Tibial nerve (tissue), 4 donors: ENCODE measurements at regions not wholly inside any gene's neighbourhood (a gene's known extent, or its start where the extent isn't known, plus 50 kb on each side); places are given as distances from the start of the nearest gene placed in this dataset.

Source experiments
- DNase-seq, 2 donors: peaks; one replicate each; pipeline ENCODE4 v3.0.0-alpha.2; 2019; ENCODE audit warnings: low spot score in 2 of 2
- H3K27ac ChIP-seq, 4 donors: fragments of 200-600 bp; sonication (generic) in 3 of 4; one replicate each; pipeline ENCODE4 v1.5.1; 2017 to 2019; ENCODE audit warnings: mild to moderate bottlenecking in 1 of 4
- H3K27me3 ChIP-seq, 2 donors: fragments of 200-600 bp; sonication (generic) in 1 of 2; one replicate each; pipeline versions ENCODE4 v1.5.1 to v1.6.0; 2017 to 2019
- H3K36me3 ChIP-seq, 3 donors: fragments of 200-600 bp; sonication (generic); one replicate each; pipeline ENCODE4 v1.5.1; 2018 to 2019
- H3K4me1 ChIP-seq, 4 donors: fragments of 200-600 bp; sonication (generic) in 3 of 4; one replicate each; pipeline ENCODE4 v1.5.1; 2017 to 2019
- H3K4me3 ChIP-seq, 4 donors: fragments of 200-600 bp; sonication (generic) in 3 of 4; one replicate each; pipeline ENCODE4 v1.5.1; 2017 to 2019; ENCODE audit warnings: mild to moderate bottlenecking in 1 of 4, moderate library complexity in 1 of 4
- H3K9me3 ChIP-seq, 4 donors: fragments of 200-600 bp; sonication (generic) in 3 of 4; one replicate each; pipeline ENCODE4 v1.5.1; 2017 to 2019
- EP300 ChIP-seq, 2 donors: sonication (generic); formaldehyde crosslinking; IDR thresholded peaks; one replicate each; pipeline ENCODE4 v1.6.1; 2017; ENCODE audit warnings: antibody characterized with exemption in 2 of 2, mild to moderate bottlenecking in 1 of 2
- POLR2A ChIP-seq, 2 donors: fragments of 450-650 bp; IDR thresholded peaks; one replicate each; pipeline ENCODE4 v1.6.1; 2017; ENCODE audit warnings: antibody characterized with exemption in 2 of 2, mild to moderate bottlenecking in 2 of 2, moderate library complexity in 2 of 2
- WGBS, 2 donors: methylation state at CpG; one replicate each; pipeline ENCODE4 v1.1.5; 2018; 5-methylcytosine and 5-hydroxymethylcytosine counted together
- TF ChIP-seq, protein P1 (sequence below), 5 experiments: fragments of 200-600 bp in 3 of 5; fragments of 450-650 bp in 2 of 5; sonication (generic) in 3 of 5; IDR thresholded peaks; one replicate each; pipeline ENCODE4 v1.5.1; 2016 to 2019; ENCODE audit warnings: antibody characterized with exemption in 5 of 5, mild to moderate bottlenecking in 3 of 5, moderate library complexity in 2 of 5

DNA sequence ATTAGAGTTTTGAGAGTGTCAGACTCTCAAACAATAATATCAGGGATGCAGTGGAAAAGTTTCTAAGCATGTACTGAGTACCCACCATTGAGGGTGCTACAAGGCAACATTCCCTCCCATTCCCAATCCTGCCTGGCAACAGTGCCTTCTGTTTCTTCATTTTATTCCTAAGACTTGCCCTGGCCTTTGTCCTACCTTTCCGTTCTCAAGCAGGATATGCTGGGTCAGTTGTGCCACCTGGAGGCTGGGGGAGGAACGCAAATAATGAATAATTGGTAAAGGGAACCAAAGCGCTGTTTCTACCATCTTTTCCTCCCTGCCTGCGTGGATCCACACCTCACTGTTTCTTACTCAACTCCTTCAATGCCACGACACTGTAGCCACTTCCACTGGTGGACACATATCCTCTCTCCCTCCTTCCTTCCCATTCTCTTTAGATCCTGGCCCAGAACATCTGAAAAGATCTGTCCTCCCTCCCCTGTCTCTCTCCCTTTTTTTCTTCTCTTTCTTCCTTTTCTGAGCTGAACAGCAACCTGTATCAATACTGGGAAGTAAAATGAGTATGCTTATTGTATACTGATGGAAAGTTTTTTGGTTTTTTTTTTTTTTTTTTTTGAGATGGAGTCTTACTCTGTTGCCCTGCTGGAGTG lies 149.5 kb downstream of the C9orf152 start:
- 74% methylated on average over 5 of the region's 5 CpGs for WGBS, 2 donors
- H3K27ac ChIP-seq: no peak overlapping the region
- H3K4me3 ChIP-seq: no peak overlapping the region
- no peaks in the 10 kb centered on the region for H3K9me3 ChIP-seq
- TF ChIP-seq, protein P1, sequence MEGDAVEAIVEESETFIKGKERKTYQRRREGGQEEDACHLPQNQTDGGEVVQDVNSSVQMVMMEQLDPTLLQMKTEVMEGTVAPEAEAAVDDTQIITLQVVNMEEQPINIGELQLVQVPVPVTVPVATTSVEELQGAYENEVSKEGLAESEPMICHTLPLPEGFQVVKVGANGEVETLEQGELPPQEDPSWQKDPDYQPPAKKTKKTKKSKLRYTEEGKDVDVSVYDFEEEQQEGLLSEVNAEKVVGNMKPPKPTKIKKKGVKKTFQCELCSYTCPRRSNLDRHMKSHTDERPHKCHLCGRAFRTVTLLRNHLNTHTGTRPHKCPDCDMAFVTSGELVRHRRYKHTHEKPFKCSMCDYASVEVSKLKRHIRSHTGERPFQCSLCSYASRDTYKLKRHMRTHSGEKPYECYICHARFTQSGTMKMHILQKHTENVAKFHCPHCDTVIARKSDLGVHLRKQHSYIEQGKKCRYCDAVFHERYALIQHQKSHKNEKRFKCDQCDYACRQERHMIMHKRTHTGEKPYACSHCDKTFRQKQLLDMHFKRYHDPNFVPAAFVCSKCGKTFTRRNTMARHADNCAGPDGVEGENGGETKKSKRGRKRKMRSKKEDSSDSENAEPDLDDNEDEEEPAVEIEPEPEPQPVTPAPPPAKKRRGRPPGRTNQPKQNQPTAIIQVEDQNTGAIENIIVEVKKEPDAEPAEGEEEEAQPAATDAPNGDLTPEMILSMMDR (IDR thresholded peaks at IDR 0.05): peak; percentile 10 to 51 (median 37)
- TF ChIP-seq POLR2A (IDR thresholded peaks at IDR 0.05): no peak
- peaks cover 0 to 9% (median 2%) of the 10 kb centered on the region in 4 donors for H3K4me1 ChIP-seq
- peak in 1 of 2 donors; percentile 50 for DNase-seq
- no peaks in the 10 kb centered on the region for H3K36me3 ChIP-seq
- H3K27me3 ChIP-seq: no peaks in the 10 kb centered on the region

GRCh38 chr9:110059461-110059860 lies 148.5 kb downstream of the C9orf152 start:
- peak overlapping the region in 1 of 4 donors; percentile 11 for H3K27ac ChIP-seq
- H3K4me3 ChIP-seq: no peak overlapping the region
- WGBS, 2 donors: 43 to 50% methylated on average over 1 of the region's 1 CpG
- no peaks in the 10 kb centered on the region for H3K36me3 ChIP-seq
- no peak for DNase-seq
- TF ChIP-seq, protein P1 (IDR thresholded peaks at IDR 0.05): no peak
- TF ChIP-seq EP300 (IDR thresholded peaks at IDR 0.05) (no peak), POLR2A (IDR thresholded peaks at IDR 0.05) (no peak)
- no peaks in the 10 kb centered on the region for H3K9me3 ChIP-seq
- H3K27me3 ChIP-seq: no peaks in the 10 kb centered on the region
- H3K4me1 ChIP-seq: peaks cover 0 to 9% (median 2%) of the 10 kb centered on the region in 4 donors

GRCh38 chr9:110064803-110065202 lies 143.2 kb downstream of the C9orf152 start:
- no peak overlapping the region for H3K27ac ChIP-seq
- H3K9me3 ChIP-seq: no peaks in the 10 kb centered on the region
- no peak for DNase-seq
- no peak overlapping the region for H3K4me3 ChIP-seq
- peaks cover 0 to 34% (median 20%) of the 10 kb centered on the region in 4 donors for H3K4me1 ChIP-seq
- WGBS, 2 donors: 77% methylated on average over 5 of the region's 5 CpGs
- H3K36me3 ChIP-seq: no peaks in the 10 kb centered on the region
- H3K27me3 ChIP-seq: no peaks in the 10 kb centered on the region
- no peak for TF ChIP-seq POLR2A (IDR thresholded peaks at IDR 0.05)
- TF ChIP-seq, protein P1 (IDR thresholded peaks at IDR 0.05): no peak

DNA sequence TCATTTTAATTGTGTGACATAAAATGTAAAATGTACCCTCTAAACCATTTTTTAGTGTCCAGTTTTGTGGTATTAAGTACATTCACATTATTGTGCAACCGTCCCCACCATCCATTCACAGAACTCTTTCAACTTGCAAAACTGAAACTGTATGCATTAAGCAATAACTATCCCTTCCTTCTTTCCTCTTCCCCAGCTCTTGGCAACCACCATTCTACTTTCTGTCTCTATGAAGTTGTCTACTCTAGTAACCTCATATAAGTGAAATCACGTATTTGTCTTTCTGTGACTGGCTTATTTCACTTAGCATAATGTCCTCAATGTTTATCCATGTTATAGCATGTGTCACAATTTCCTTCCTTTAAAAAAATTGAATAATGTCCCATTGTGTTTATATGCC lies 142.4 kb downstream of the C9orf152 start:
- TF ChIP-seq, protein P1 (IDR thresholded peaks at IDR 0.05): no peak
- TF ChIP-seq EP300 (IDR thresholded peaks at IDR 0.05): peak in 1 of 2 donors; percentile 69
- no peak for TF ChIP-seq POLR2A (IDR thresholded peaks at IDR 0.05)
- H3K9me3 ChIP-seq: no peaks in the 10 kb centered on the region
- no peak overlapping the region for H3K4me3 ChIP-seq
- DNase-seq: no peak
- H3K27me3 ChIP-seq: no peaks in the 10 kb centered on the region
- H3K4me1 ChIP-seq: peaks cover 0 to 41% (median 20%) of the 10 kb centered on the region in 4 donors
- H3K27ac ChIP-seq: no peak overlapping the region
- 50 to 51% methylated on average over 2 of the region's 2 CpGs for WGBS, 2 donors
- H3K36me3 ChIP-seq: no peaks in the 10 kb centered on the region

GRCh38 chr9:110066929-110067716 lies 140.8 kb downstream of the C9orf152 start:
- peak overlapping the region in 1 of 4 donors; percentile 41 for H3K27ac ChIP-seq
- no peak for DNase-seq
- H3K9me3 ChIP-seq: no peaks in the 10 kb centered on the region
- no peak for TF ChIP-seq EP300 (IDR thresholded peaks at IDR 0.05)
- no peak for TF ChIP-seq POLR2A (IDR thresholded peaks at IDR 0.05)
- TF ChIP-seq, protein P1 (IDR thresholded peaks at IDR 0.05): no peak
- H3K4me3 ChIP-seq: no peak overlapping the region
- H3K36me3 ChIP-seq: no peaks in the 10 kb centered on the region
- H3K4me1 ChIP-seq: peaks cover 0 to 41% (median 20%) of the 10 kb centered on the region in 4 donors
- H3K27me3 ChIP-seq: no peaks in the 10 kb centered on the region
- 30 to 39% methylated on average over 6 of the region's 6 CpGs for WGBS, 2 donors
